Esophagus squamous epithelium (tissue), 4 donors: ENCODE measurements at regions not wholly inside any gene's neighbourhood (a gene's known extent, or its start where the extent isn't known, plus 50 kb on each side); places are given as distances from the start of the nearest gene placed in this dataset.

ENCODE experiments used
- POLR2A ChIP-seq, 4 donors: fragments of 450-650 bp; IDR thresholded peaks; one replicate each; pipeline ENCODE4 v1.6.1; 2017; ENCODE audit warnings: antibody characterized with exemption in 4 of 4, mild to moderate bottlenecking in 4 of 4, moderate library complexity in 3 of 4
- TF ChIP-seq, protein P1 (sequence below), 6 experiments: fragments of 450-650 bp in 4 of 6; fragments of 200-600 bp in 2 of 6; sonication (generic) in 2 of 6; IDR thresholded peaks; one replicate each; pipeline ENCODE4 v1.5.1; 2016 to 2019; ENCODE audit warnings: antibody characterized with exemption in 6 of 6, mild to moderate bottlenecking in 4 of 6, moderate library complexity in 4 of 6

- no peak for TF ChIP-seq POLR2A (IDR thresholded peaks at IDR 0.05)
- TF ChIP-seq, protein P1, sequence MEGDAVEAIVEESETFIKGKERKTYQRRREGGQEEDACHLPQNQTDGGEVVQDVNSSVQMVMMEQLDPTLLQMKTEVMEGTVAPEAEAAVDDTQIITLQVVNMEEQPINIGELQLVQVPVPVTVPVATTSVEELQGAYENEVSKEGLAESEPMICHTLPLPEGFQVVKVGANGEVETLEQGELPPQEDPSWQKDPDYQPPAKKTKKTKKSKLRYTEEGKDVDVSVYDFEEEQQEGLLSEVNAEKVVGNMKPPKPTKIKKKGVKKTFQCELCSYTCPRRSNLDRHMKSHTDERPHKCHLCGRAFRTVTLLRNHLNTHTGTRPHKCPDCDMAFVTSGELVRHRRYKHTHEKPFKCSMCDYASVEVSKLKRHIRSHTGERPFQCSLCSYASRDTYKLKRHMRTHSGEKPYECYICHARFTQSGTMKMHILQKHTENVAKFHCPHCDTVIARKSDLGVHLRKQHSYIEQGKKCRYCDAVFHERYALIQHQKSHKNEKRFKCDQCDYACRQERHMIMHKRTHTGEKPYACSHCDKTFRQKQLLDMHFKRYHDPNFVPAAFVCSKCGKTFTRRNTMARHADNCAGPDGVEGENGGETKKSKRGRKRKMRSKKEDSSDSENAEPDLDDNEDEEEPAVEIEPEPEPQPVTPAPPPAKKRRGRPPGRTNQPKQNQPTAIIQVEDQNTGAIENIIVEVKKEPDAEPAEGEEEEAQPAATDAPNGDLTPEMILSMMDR (IDR thresholded peaks at IDR 0.05) = no peak
Observed at GRCh38 chr3:182238126-182238525, 526.4 kb downstream of the SOX2 start.
